T-helper 2 cell treated with Interferon-gamma antibody and Interleukin-4, amounts not matched to agents 100 ng/mL and 5 ng/mL, for 36 hours (primary cell): ENCODE measurements at regions not wholly inside any gene's neighbourhood (a gene's known extent, or its start where the extent isn't known, plus 50 kb on each side); places are given as distances from the start of the nearest gene placed in this dataset.
"Not testable (repeated sequence)": the region's sequence is repeated elsewhere in the genome, so short reads cannot be mapped to it uniquely, and the experiment has no call there.

Source experiments
- intact Hi-C: fragments of 100-400 bp; cut with micrococcal nuclease; formaldehyde crosslinking; loops from one replicate; pipeline ENCODE4 v1.15.1; 2023

DNA sequence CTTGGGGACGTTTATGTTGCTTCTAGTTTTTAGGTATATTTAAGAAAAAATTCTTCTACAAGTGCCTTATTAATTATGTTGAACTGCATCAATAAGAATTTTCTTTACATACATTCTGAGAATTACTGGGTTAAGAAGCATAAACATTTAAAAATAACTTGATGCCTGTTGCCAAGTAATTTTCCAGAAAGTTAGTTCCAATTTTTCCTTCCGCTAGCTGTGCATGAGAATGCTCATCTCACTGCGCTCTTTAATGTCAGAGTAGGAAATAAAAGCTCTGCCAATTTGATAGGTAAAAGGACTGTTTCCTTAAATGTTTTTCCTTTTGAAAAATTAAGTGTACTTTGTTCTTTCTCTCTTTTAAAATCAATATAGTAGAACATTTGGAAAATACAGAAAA is 113.1 kb upstream of the ZBED5 start:
- intact Hi-C loops, result no loop called here

DNA sequence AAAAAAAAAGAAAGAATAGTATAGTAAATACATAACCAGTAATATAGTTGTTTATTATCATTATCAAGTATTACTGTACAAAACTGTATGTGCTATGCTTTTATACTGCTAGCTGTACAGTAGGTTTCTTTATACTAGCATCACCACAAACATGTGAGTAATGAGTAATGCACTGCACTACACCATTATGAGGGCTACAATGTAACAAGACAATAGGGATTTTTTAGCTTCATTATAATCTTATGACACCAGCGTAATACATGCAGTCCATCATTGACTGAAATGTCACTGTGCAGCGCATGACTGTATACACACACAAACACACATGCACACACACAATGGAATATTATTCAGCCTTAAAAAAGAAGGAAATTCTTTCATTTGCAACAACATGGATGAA is 111.5 kb upstream of the ZBED5 start:
- intact Hi-C loops, result no loop called here

DNA sequence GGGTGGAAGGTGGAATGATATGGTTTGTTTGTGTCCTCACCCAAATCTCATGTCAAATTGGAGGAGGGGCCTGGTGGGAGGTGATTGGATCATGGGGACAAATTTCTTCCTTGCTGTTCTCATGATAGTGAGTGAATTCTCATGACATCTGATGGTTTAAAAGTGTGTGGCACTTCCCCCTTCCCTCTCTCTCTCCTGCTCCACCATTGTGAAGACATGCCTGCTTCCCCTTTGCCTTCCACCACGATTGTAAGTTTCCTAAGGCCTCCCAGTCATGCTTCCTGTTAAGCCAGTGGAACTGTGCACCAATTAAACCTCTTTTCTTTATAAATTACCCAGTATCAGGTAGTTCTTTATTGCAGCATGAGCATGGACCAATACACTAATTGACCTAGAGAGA is 99.0 kb upstream of the ZBED5 start:
- intact Hi-C loops, result not testable (repeated sequence)

DNA sequence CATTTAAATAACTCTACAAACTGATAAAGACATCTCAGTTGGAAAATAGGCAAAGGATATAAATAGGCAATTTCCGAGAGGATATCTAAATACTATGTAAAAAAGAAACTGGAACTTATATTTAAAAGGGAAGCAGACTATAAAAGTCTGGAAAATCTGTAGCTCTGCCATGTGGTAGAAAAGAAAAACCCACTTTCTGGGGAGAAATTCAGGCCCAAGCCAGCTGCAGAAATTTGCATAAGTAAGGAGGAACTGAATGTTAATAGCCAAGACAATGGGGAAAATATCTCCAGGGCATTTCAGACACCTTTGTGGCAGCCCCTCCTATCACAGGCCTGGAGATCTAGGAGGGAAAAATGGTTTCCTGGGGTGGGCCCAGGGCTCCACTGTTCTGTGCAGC is 97.8 kb upstream of the ZBED5 start:
- intact Hi-C loops, result no loop called here

DNA sequence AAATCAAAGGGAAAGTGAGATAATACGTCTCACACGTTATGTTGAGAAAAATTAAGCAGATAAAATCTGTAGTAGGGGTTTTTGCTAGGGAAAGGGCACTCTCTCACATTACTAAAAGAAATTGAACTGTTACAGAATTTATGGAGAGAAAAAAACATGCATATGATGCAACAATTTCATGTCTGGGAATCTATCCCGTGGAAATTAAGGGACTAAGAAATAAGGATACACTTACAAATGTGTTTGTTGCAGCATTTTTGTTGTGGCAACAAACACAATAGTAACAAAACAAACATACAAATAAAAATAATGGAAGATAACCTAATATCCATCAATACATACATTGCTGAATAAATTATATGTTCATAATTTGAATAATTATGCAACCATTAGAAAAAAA is 96.3 kb upstream of the ZBED5 start:
- intact Hi-C loops, result no loop called here

DNA sequence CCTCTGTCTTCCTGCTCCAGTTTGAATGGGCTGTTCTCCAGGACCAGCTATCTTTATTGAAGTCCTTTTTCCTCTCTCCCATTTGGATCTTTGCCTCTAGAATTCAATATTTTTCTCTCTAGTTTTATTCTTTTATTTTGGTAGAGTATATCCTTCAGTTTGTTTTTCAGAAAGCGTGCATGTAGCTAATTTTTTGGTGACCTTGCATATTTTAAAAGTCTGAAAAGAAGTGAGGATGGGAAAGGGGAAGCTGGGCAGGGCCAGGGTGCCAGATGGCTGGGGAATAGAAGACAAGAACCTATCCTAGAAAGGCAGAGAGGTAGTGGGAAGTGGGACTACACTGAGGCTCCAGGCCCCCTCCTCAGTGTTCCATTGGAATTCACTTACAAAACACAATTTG is 95.0 kb upstream of the ZBED5 start:
- intact Hi-C loops, result no loop called here

DNA sequence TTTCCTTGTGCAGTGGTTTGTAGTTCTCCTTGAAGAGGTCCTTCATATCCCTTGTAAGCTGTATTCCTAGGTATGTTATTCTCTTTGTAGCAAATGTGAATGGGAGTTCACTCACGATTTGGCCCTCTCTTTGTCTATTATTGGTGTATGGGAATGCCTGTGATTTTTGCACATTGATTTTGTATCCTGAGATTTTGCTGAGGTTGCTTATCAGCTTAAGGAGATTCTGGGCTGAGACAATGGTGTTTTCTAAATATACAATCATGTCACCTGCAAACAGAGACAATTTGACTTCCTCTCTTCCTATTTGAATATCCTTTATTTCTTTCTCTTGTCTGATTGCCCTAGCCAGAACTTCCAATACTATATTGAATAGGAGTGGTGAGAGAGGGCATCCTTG is 90.1 kb upstream of the ZBED5 start:
- intact Hi-C loops, result not testable (repeated sequence)

DNA sequence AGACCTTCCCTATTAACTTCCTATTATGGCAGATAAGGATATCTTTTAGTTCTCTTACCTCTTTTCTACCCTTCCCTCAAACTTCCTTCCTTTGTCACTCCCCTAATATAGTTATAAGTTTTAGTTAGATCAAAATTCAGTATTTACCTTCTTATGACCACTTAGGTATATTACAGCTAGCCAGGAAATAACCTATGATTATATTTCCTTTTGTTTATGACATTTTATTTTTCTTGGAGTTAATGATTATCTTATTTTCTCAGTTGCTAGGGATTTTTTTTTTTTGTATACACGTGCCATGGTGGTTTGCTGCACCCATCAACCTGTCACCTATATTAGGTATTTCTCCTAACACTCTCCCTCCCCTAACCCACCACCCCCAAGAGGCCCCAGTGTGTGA is 88.2 kb upstream of the ZBED5 start:
- intact Hi-C loops, result no loop called here

DNA sequence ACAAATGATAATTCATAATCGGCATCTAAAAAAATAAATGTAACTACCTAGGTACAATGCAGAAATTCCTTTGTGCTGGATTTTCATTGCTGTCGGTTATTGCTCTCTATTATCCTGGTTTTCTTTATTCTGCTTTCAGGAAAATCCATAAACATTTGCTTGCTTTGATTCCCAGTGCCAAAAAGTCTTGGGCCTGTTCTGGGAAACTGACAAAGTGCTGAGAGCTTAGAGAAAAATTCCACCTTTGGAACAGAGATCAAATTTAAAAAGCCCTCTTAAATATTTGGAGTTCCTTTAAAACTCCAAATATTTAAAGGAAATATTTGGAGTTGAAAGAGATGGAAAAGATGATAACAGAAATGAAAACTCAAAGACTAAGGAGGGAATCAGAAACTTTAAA is 87.3 kb upstream of the ZBED5 start:
- intact Hi-C loops, result no loop called here

DNA sequence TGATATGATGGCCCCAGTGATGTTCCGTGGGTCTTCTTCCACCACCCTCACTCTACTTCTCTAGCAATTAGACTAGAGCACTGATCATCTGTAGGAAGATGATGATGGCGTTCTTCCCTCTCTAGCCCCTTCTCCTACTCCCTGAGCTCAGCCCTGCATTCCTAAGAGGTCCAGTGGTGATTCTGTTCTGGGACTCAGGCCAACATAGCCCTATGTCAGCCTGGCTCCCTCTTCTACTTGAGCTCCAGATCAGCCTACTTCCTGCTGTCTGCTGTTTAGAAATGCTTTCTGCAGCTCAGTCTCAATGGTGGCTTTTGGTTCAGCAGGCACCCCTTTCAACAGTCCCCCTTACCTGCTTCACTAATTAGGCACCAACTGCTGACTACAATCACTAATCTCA is 86.1 kb upstream of the ZBED5 start:
- intact Hi-C loops, result no loop called here

DNA sequence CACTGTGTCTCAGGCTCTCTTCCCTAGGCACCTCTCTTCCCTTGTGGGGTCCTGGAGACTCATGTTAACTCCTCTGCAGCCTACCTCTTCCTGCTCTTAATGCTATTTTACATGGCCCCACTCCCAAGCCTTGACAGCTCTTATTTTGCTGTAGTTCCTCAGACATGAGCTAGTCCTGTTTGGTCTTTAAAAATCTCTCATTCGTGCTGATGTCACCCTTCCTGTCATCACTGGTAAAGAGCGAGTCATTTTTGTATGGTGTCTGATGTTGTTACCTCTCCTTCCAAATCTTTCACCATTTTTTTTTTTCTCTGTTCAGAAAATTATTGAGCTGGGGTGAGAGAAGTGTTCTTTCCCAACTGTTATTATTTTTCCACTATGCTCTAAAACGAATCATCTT is 84.8 kb upstream of the ZBED5 start:
- intact Hi-C loops, result no loop called here

DNA sequence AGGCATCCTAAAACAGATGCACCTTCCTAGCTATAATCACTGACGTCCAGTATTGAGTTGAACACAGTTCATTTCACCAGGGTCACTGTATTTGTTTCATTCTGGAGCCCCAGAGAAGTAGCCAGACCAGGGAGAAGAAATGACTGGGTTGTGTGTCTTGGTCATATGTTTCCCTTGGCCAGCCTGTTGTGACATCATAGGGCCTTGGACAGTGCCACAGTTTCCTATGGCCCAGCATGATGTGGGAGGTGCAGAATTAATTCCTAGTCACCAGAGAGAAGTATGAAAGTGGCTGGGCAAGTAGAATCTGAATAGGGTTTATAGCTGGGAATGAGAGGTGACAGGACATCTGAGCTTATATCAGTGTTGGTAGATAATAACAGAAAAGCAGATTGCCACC is 84.0 kb upstream of the ZBED5 start:
- intact Hi-C loops, result no loop called here

DNA sequence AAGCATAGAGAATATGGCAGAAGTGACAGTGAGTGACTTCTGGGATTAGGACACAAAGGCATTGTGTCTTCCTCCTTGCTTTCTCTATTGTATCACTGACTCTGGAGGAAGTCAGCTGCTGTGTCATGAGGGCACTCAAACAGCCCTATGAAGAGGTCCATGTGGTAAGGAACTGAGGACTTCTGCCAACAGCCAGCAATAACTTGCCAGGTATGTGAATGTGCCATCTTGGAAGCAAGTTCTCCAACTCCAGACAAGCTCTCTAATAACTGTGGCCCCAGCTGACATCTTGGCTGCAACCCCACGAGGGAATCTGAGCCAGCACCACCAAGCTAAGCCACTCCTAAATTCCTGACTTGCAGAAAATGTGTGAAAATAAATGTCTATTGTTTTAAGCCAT is 83.6 kb upstream of the ZBED5 start:
- intact Hi-C loops, result no loop called here

DNA sequence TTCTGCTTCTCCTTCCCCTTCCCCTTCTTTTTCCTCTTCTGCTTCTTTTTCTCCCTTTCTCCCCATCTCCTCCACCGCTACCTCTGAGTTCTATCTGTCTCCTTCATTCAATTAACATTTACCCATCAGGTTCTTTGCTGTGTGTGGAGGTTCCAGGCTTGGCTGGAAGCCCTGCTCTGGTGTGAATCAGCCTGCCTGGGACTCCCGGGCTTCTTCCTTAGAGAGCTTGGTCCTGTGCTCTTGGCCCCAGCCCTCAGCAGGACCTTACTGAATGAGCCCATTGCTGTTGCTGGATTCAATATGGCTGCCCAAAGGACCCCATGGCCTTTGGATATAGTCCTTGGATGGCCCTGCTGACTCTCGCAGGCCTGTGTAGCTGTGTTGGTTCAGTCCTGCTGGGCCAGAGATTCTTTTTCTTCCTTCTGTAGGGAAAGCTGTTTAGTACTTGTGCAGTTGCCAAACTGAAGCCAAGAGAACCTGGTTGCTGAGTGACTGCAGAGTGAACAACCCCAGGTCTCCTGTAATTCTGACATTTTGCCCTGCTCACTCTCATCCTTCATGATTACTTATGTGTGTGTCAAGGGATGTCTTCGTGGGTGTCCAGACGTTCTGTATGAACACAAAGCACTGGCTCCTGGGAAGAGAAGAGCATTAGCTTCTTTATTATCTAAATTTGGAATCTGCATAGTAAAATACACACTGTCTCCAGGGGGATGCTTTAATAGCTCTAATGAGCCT is 81.0 kb upstream of the ZBED5 start:
- intact Hi-C loops, result no loop called here

DNA sequence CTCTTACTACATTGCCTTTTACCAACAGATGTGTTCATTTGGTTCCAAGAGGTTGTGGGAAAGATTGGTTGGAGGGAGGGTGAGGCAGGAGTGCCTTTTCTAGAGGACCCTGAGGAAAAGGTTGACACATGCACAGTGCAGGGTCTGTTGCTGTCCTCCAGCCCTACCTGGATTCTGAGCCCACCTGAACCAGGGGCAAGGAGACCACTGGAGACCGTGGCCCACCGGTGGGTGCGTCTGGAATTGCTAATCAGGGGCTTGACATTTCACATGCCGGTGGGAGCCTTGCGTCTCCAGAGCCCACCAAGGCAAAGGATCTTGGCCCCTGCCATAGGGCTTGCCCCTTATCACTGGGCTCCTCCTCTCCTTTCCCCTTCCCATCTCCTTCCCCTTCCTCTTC is 80.4 kb upstream of the ZBED5 start:
- intact Hi-C loops, result no loop called here

DNA sequence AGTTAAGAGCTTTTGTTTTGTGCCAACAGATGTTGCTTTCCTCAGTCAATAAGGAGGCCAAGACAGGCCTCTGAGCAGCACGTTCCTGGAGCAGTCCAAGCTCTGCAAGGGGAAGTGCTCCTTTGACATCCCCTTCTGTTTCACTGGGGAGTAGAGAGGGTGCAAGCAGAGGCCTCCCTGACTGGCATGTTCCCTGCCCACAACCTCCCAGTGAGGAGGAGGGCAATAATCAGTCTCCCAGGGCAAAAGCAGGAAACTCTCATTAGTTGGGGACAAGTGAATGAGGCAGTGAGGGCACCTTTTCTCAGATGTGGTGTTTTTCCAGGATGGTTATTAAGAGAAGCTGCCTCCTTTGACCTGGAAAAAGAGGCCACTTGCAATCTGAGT is 79.5 kb upstream of the ZBED5 start:
- intact Hi-C loops, result no loop called here

DNA sequence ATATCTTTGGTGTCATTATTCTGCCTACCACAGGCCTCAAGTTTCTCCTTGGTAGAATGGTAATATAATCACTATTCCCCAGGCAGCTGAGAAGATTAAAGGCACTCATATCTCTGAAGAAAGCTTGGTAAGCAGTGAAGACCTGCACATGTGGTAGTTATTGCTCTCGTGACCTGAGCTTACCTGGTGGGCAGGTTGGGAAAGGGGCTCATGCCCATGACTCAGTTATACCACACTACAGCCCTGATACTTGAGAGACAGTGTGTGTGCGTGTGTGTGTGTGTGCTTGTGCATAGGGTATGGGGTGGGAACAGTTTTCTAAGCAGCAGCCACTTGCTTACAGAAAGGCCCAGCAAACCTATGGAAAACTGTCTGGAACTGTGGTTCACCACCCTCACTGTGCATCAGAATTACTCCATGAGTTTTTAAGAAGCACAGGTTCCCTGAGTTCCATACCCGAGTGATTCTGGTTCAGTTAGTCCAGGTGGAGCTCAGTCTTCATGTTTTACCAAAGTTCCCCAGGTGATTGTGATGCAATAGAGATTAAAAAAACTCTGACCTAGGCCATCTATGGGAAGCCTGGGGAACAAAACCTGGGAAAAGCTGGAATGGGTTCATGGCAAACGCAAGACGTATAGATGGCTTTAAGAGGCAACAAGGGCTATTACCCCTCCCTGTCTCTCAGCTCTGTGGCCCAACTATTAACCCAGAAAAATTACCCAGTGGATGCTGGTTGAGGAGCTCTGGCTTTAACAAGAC is 79.0 kb upstream of the ZBED5 start:
- intact Hi-C loops, result no loop called here

DNA sequence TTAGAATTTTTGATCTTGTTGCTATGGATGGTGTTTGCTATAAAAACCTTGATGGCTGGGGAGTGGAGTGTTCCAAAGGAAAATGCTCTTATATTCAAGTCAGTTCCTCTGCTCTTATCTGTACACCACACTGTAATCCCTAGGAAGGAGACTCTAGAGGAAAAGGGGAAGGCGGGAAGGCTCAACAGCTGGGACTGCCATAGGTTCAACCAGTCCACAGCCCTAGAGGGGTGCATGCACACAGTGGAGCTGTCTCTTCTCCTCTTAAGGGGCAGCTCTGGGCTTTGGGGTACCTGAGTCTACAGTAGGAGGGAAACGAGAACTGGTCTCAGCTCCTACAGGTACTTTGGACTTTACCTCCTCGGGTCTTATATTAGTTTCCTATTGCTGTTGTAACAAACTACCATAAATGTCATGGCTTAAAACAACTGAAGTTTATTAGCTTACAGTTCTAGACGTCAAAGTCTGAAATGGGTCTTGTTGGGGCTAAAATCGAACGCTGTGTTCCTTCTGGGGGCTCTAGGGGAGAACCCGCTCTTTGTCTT is 77.2 kb upstream of the ZBED5 start:
- intact Hi-C loops, result no loop called here

DNA sequence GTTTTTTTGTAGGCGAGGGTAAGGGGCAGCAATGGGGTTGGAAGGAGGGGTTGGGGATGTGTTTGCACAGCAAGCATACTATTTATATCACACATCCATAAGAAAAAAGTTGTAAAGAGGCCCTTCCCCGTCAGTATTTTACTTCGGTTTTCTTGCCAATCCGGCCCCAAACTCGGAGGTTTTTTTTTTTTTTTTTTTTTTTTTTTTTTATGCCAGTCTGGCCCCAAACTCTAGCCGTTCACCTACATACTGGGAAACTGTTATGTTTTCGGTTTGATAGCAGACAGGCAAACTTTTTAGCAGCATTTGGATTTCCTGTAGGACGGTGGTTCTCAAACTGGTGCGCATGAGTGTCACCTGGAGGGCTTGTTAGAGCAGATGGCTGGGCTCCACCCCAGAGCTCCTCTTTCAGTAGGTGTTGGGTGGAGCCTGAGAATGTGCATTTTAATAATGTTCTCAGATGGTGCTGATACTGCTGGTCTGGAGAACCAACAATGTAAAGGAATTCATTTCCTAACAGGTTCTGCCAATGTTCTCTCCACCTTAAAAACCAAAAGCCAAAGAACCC is 76.5 kb upstream of the ZBED5 start:
- intact Hi-C loops, result loop anchor here (5.0 kb wide), 3 partner anchors 77 to 683 kb away; partner anchors contain the start of genes EIF4G2 and ZBED5

DNA sequence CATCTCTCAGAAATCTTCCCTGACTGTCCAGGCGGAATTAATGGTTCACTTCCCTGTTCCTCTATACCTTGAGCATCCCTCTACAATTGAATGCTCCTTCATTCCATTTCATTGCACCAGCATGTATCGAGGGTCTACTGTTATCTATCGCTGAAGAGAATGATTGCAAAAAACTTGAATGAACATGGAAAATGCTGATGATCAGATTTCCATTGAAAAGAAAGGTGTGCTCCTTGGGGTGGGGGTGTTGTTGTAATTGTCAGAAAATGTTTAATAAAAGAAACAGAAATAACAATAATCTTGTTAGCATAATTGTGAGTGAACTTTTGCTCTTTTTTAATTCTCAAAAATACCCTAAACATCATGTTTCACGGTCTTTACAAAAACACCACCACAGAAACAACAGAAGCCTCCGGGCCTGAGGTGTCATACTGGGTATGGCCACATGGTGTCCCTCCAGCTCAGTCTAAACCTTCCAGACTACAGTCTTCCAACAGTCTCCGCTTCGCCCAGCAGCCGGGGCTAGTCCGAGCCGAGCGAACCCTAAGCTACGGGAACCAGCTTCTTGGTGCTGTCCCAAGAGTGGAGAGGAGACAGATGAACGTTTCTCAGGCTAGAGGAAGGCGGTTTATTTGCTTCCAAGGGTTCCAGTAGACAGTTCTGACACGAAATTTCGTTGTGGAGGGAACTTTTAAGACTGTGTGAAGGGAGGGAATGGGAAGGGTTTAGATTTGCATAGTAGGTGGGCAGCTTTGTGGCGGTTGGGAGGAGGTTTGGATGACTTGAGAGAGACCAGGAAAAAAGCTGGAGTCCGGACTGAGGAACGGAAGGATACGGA is 75.8 kb upstream of the ZBED5 start:
- intact Hi-C loops, result loop anchor here (1.0 to 5.0 kb wide), 6 partner anchors 76 to 853 kb away; partner anchors contain the start of genes EIF4G2 and ZBED5

DNA sequence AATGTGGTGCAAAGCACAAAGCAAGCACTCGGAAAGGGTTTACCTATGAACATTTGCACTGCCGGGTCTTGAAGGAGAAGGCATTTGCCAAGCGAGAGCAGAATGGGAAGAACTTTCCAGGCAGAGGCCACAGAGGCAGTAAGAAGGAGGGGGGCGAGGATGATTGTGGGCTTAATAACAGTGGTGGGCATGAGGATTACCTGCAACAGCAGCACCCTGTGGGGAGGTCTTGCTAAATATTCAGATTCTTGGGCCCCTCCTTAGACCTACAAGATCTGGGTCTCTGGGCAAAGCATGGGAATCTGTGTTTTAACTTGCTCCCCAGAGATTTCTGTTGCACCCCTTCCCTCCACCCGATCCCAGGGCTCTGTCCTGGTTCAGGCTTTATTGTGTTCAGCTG is 75.1 kb upstream of the ZBED5 start:
- intact Hi-C loops, result loop anchor here (1.0 to 5.0 kb wide), 6 partner anchors 76 to 854 kb away; partner anchors contain the start of genes EIF4G2 and ZBED5
